NCI-H2171 treated with DMSO at 0.1 percent for 48 hours (cell line): ENCODE measurements at regions not wholly inside any gene's neighbourhood (a gene's known extent, or its start where the extent isn't known, plus 50 kb on each side); places are given as distances from the start of the nearest gene placed in this dataset.

ENCODE experiments used
- DNase-seq: peaks from one replicate; lab custom pipeline; 2025; lab: John Stamatoyannopoulos, UW

- no peak for DNase-seq
Observed at GRCh38 chr6:62474793-62475192, 188.8 kb upstream of the KHDRBS2 start.

- DNase-seq: no peak
Observed at GRCh38 chr6:62466607-62467006, 180.6 kb upstream of the KHDRBS2 start.

DNA sequence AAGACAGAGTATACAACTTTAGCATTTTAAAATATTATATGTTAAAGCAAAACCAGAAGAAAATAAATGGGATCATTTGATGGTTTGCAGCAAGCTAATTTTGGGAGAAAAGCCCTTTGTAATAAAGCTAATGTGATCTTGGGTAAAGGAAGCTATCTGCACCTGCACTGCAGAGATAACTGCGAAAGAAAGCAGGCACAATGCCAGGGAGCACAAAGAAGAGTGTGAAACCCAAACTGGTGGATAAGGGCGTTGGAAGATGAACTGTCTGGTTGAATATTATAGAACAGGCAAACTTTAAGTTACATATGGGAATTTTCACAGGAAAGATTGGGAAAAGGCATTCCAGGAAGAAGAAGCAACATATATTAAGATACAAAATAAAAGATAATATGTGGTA, 179.2 kb upstream of the KHDRBS2 start:
- no peak for DNase-seq

DNA sequence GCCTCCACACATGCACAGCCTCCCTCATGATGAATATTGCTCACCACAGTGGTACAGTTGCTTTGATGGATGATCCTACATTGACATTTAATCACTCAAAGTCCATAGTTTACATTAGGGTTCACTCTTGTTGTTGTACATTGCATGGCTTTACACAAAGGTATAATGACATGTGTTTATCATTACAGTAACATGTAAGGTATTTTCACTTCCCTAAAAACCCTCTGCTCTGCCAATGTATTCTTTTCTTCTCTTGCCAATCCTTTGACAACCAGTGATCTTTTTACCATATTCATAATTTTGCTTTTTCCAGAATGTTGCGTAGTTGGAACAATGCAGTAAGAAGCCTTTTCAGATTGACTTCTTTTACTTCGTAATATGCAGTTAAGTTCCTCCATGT, 166.6 kb upstream of the KHDRBS2 start:
- DNase-seq: no peak

DNA sequence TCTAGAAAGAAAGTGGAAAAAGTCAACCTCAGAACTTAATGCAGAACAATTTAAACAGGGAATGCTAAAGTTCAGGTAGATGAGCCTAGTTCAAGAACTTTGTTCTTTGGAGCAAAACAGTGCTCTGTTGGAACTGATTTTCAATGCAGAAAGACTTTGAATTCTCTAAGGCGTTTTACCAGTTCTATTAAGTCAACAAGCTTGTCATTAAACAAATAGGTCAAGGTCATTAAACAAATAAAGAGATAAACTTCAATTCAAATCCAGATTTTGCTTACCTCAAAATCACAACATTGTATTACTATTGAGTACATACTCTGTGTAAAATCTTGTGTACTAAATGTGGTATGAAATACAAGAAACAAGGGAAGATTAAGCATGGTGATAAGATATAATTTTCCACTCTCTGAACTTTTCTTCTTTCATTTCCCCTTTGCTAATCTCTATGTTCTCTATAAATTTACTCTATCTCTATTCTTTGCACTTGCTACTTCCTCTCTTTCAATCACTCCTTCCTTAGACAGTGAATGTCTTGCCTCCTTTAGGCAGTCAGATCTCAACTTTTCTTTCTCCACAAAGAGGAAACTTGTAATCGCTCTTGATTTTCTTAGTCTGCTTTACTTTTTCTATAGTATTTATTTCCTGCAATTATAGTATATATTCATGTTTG, 160.8 kb upstream of the KHDRBS2 start:
- DNase-seq: no peak

- DNase-seq: no peak
Observed at GRCh38 chr6:62445521-62445920, 159.5 kb upstream of the KHDRBS2 start.

GRCh38 chr6:62441182-62441581, 155.2 kb upstream of the KHDRBS2 start:
- DNase-seq: no peak

DNA sequence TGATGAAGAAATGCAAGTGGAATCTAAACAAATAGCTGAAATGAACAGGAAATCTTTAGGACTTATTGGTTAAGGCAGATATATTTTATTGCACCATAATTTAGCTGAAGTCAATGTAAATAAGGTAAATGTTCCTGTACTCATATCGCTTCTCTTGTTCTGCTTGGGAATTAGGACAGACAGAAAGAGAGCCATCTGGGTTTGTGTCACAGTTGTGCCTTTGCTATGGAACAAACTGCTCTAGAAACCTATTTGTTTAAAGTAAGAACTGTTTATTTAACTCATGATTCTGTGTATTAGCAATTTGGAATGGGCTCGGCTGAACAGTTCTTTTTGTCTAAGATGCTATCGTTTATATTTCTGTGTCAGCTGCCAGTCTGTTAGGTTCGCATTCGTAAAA, 143.8 kb upstream of the KHDRBS2 start:
- DNase-seq: no peak

DNA sequence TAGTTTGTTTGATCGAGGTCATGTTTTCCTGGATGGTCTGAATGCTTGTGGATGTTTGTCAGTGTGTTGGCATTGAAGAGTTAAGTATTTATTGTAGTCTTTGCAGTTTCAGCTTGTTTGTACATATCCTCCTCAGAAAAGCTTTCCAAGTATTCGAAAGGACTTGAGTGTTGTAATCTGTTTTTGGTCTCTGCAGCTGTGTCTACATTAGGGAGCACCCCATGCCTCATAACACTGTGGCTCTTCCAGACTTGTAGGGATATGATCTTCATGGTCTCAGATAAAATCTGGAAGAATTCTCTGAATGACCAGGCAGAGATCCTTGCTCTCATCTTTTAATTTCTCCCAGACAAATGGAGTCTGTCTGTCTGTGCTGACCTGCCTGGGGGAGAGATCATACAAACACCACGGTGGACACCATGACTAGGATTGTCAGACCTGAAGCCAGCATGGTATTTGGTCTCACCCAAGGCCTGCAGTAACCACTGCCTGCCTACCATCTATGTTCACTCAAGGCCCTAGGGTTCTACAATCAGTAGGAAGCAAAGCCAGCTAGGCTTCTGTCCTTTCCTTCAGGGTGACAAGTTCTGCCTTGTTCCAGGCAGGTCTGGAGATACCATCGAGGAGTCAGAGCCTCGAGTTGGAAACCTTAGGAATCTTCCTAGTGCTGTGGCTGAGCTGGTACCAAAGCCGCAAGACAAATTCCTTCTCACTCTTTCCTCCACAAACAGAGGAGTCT, 114.7 kb upstream of the KHDRBS2 start:
- DNase-seq: no peak

GRCh38 chr6:62393608-62394007, 107.6 kb upstream of the KHDRBS2 start:
- DNase-seq: no peak

DNA sequence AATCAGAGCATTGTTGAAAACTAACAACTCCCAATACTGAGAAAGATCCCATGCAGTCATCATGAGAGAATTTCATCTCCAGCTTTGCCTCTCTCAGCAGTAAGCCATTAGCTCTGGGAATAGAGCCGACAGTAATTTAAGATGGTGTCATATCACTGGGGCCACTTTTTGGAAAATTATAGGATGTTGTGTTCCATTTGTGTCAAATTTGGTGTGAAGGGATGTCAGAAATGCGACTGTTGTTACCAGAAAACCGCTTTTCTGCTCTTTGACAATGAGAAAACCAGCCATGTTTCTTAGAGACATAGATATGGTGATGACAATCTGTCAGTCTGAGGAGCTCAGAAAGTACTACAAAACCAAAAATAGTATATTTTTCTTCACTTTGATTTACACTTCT, 106.3 kb upstream of the KHDRBS2 start:
- DNase-seq: no peak

- no peak for DNase-seq
Observed at GRCh38 chr6:62391358-62391757, 105.3 kb upstream of the KHDRBS2 start.

DNA sequence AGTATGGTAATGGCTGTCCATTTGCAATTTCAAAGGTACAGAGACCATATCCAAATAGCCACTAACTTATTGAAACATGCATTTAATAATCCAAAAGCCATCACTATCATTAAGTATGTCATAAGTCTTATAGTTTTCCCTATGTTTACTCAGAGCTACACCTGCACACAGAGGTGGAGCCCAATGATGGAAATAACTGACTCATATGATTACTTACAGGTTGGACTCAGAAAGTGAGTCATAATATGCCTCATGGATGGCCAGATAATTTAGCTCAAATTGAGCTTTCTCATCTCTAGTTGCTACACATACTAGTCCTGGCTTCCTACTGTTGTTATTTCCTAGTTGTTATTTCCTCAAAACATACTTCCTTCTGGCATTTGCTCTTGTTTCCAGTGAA, 104.4 kb upstream of the KHDRBS2 start:
- no peak for DNase-seq

DNA sequence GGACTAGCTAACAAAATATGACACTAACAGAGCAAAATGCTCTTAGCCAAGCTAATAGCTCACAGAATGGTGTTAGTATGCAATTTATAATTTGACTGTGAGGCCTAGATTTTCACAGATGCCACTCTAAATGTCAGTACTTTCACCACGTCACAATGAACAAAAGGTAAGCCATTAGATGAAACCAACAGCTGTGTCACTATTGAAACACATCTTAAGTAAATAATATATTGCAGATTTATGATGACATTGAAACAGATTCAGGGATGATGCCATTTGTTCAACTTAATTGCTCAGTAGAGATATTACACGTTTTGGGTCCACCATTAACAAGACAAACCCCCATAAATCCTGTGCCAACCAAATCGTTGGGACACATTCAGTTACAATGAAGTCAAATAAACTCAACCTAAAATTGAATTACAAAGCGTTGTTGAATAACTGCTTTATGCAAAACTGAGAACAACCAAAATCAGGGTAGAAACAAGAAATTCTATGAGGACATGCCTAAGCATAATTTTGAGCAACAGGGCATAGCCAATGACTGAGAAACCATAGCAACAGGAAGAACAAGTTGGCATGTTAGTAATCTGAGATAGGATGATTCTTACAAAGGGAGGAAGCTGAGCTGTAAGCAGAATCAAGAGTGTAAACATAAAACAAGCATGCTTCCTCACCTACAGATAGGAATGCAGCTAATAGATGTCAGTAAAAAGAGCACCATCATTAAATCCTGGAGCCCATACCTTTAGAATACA, 85.6 kb upstream of the KHDRBS2 start:
- no peak for DNase-seq

- no peak for DNase-seq
Observed at GRCh38 chr6:62367601-62368000, 81.6 kb upstream of the KHDRBS2 start.

DNA sequence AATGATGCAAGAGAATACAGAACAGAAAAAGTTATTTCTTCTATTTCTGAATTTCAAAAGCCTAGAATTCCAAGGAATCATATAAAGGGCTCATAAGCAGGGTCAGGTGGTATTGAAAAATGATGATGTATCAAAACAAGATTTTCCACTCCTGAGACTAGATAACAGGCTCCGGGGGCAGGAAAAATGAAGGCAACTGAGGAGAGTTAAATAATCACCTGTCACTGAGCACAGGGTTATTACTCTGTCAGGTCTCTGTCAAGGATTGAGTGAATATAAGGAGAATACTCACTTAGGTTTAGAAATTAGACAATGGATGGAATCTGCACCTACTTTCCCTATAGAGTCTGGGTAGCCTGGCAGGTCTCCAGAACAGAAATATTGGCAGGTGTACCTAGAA, 76.1 kb upstream of the KHDRBS2 start:
- no peak for DNase-seq

GRCh38 chr6:62357835-62358234, 71.8 kb upstream of the KHDRBS2 start:
- no peak for DNase-seq

GRCh38 chr6:62354261-62354660, 68.2 kb upstream of the KHDRBS2 start:
- DNase-seq: no peak

- DNase-seq: no peak
Observed at GRCh38 chr6:62345962-62346689, 60.1 kb upstream of the KHDRBS2 start.

DNA sequence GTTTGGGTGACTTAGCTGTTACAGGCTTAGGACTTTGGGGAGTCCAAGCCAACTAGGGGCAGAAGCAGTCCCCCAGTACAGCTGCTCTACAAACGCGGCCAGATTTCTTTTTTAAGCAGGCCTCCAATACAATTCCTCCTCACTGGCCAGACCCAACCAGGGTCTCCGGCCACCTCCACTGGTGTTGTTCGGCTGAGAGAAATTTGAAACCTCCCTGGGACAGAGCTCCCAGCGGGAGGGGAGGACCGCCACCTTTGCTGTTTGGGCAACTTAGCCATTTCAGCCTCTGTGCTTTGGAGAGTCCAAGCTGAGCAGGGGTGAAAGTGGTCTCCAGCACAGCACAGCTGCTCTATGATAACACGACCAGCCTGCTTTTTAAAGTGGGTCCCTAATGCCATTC, 59.4 kb upstream of the KHDRBS2 start:
- no peak for DNase-seq

- no peak for DNase-seq
Observed at GRCh38 chr6:62344850-62345249, 58.8 kb upstream of the KHDRBS2 start.

DNA sequence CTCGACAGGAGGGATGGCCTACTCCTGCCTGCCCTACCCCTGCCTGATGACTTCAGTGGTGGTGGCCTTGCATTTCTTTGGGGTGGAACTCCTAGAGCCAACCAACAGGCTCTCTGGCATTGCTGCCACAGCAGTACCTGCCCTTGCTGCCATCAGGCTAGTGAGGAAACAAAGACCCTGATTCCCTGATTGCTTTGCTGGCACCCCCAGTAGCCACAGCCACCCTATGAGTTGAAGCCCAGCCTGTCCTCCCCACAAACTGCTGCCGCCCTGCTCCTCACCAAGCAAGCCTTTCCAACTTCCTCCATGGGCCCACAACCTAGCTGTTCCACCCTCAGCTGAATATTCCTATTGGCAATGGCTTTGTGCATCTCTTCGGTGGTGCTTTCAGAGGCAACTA, 52.5 kb upstream of the KHDRBS2 start:
- no peak for DNase-seq
